ENCODE measurements at regions not wholly inside any gene's neighbourhood (a gene's known extent, or its start where the extent isn't known, plus 50 kb on each side); places are given as distances from the start of the nearest gene placed in this dataset.

DNA sequence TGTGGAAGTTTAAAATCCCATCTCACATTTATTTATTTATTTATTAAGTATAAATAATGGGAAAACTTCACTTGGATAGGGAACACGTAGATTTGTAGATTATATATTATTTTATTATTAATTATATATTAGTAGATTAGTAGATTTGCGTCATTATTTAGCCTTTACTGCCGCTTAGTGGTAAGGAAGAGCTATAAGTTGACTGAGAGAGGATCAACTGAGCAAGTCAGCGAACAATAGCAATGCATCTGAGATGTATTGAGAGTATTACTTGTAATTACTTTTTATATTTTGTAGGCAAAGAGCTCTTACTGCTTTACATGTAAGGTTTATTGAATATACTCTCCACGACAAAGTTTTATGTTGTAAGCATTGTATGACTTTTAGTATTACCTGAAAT, 244.5 kb upstream of the ANKRD30A start:
- FAIRE-seq (no peak), DNase-seq (ENCODE audit: low read depth, low spot score) (no peak), ATAC-seq (0 out of 3 replicates have a peak, but pooled peaks have one; percentile 48)
- SMC1A ChIA-PET (ENCODE audit: uncharacterized antibody, unreplicated experiment) = interaction anchor here (1.2 to 2.9 kb wide), 2 partner anchors 1245 to 1247 kb away, joined by 5 to 33 read pairs; no protein-coding TSS in a partner anchor
- RAD21 ChIA-PET (ENCODE audit: unreplicated experiment) = interaction anchor here (1.1 to 2.0 kb wide), 7 partner anchors 8 to 1886 kb away, joined by 3 to 15 read pairs (median 3); no protein-coding TSS in a partner anchor
- H3K9me3 ChIP-seq (replicated peaks; ENCODE audit: control insufficient read depth, insufficient read depth, low read length) = no peaks in the 10 kb centered on the region
- no peaks in the 10 kb centered on the region for H3K4me1 ChIP-seq (ENCODE audit: control insufficient read depth, insufficient read depth, low read length)
- H3K9ac ChIP-seq (ENCODE audit: control insufficient read depth, insufficient read depth, low read length) = no peak overlapping the region
- no peaks in the 10 kb centered on the region for H3K36me3 ChIP-seq (ENCODE audit: control insufficient read depth in 2 of 2, insufficient read depth in 2 of 2, low read length in 1 of 2)
- POLR2A ChIA-PET = interaction anchor here (0.6 kb wide), 2 partner anchors 496 to 549 kb away, joined by 4 read pairs; no protein-coding TSS in a partner anchor
- intact Hi-C loops (cut with micrococcal nuclease; ENCODE audit: unreplicated experiment) = loop anchor here (2.0 to 10.0 kb wide), 3 partner anchors 1246 to 1484 kb away; no protein-coding TSS in a partner anchor
- no peaks in the 10 kb centered on the region for H4K20me1 ChIP-seq (ENCODE audit: control insufficient read depth, insufficient read depth)
- CTCF ChIA-PET = interaction anchor here (0.6 to 3.0 kb wide), 15 partner anchors 8 to 1886 kb away, joined by 3 to 59 read pairs (median 4); no protein-coding TSS in a partner anchor
- no peak overlapping the region for H3K4me3 ChIP-seq
- in situ Hi-C loops (cut with MboI) = loop anchor here (5.0 to 25.0 kb wide), 5 partner anchors 1056 to 1756 kb away; partner anchors contain the start of gene CREM
- no TSS peak for BruUV-seq (replicated peaks)
- H3K4me2 ChIP-seq (ENCODE audit: control insufficient read depth, insufficient read depth) = no peak overlapping the region
- H2AFZ ChIP-seq (ENCODE audit: control insufficient read depth, low read depth, low read length) = no peak overlapping the region
- WGBS (ENCODE audit: insufficient coverage, insufficient replicate concordance, low lambda C conversion rate, missing lambda C conversion rate) = 7% methylated on average over 5 of the region's 5 CpGs
- no peak overlapping the region for H3K27ac ChIP-seq (ENCODE audit: control insufficient read depth, insufficient read depth)
- no peaks in the 10 kb centered on the region for H3K79me2 ChIP-seq (ENCODE audit: control insufficient read depth, insufficient read depth, low read length)
- no peaks in the 10 kb centered on the region for H3K27me3 ChIP-seq (replicated peaks in 1 of 2; ENCODE audit: control insufficient read depth in 2 of 2, insufficient read depth in 2 of 2, low read length in 1 of 2)
- TF ChIP-seq, protein P1, sequence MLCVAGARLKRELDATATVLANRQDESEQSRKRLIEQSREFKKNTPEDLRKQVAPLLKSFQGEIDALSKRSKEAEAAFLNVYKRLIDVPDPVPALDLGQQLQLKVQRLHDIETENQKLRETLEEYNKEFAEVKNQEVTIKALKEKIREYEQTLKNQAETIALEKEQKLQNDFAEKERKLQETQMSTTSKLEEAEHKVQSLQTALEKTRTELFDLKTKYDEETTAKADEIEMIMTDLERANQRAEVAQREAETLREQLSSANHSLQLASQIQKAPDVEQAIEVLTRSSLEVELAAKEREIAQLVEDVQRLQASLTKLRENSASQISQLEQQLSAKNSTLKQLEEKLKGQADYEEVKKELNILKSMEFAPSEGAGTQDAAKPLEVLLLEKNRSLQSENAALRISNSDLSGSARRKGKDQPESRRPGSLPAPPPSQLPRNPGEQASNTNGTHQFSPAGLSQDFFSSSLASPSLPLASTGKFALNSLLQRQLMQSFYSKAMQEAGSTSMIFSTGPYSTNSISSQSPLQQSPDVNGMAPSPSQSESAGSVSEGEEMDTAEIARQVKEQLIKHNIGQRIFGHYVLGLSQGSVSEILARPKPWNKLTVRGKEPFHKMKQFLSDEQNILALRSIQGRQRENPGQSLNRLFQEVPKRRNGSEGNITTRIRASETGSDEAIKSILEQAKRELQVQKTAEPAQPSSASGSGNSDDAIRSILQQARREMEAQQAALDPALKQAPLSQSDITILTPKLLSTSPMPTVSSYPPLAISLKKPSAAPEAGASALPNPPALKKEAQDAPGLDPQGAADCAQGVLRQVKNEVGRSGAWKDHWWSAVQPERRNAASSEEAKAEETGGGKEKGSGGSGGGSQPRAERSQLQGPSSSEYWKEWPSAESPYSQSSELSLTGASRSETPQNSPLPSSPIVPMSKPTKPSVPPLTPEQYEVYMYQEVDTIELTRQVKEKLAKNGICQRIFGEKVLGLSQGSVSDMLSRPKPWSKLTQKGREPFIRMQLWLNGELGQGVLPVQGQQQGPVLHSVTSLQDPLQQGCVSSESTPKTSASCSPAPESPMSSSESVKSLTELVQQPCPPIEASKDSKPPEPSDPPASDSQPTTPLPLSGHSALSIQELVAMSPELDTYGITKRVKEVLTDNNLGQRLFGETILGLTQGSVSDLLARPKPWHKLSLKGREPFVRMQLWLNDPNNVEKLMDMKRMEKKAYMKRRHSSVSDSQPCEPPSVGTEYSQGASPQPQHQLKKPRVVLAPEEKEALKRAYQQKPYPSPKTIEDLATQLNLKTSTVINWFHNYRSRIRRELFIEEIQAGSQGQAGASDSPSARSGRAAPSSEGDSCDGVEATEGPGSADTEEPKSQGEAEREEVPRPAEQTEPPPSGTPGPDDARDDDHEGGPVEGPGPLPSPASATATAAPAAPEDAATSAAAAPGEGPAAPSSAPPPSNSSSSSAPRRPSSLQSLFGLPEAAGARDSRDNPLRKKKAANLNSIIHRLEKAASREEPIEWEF (IDR thresholded peaks at IDR 0.05; ENCODE audit: insufficient replicate concordance, low read depth, low read length) = no peak
- no peak for TF ChIP-seq ZSCAN29 (IDR thresholded peaks at IDR 0.05)
- TF ChIP-seq MYC (IDR thresholded peaks at IDR 0.05; ENCODE audit: insufficient read depth, insufficient read length, insufficient replicate concordance, low read length, severe bottlenecking) = no peak
- TF ChIP-seq, protein P2, sequence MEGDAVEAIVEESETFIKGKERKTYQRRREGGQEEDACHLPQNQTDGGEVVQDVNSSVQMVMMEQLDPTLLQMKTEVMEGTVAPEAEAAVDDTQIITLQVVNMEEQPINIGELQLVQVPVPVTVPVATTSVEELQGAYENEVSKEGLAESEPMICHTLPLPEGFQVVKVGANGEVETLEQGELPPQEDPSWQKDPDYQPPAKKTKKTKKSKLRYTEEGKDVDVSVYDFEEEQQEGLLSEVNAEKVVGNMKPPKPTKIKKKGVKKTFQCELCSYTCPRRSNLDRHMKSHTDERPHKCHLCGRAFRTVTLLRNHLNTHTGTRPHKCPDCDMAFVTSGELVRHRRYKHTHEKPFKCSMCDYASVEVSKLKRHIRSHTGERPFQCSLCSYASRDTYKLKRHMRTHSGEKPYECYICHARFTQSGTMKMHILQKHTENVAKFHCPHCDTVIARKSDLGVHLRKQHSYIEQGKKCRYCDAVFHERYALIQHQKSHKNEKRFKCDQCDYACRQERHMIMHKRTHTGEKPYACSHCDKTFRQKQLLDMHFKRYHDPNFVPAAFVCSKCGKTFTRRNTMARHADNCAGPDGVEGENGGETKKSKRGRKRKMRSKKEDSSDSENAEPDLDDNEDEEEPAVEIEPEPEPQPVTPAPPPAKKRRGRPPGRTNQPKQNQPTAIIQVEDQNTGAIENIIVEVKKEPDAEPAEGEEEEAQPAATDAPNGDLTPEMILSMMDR (IDR thresholded peaks at IDR 0.05 in 2 of 3, conservative IDR thresholded peaks at IDR 0.05 in 1 of 3; ENCODE audit: control insufficient read depth in 2 of 3, extremely low read depth in 1 of 3, insufficient read depth in 1 of 3, low read depth in 3 of 3, low read length in 3 of 3) = peak; percentile 39 to 54 (median 45); a peak in 5 of 6 replicates
- no peak for TF ChIP-seq MEF2B (IDR thresholded peaks at IDR 0.05; ENCODE audit: partially characterized antibody, poor library complexity, severe bottlenecking)
- TF ChIP-seq MTA2 (IDR thresholded peaks at IDR 0.05; ENCODE audit: low read depth) = no peak
- TF ChIP-seq, protein P3, sequence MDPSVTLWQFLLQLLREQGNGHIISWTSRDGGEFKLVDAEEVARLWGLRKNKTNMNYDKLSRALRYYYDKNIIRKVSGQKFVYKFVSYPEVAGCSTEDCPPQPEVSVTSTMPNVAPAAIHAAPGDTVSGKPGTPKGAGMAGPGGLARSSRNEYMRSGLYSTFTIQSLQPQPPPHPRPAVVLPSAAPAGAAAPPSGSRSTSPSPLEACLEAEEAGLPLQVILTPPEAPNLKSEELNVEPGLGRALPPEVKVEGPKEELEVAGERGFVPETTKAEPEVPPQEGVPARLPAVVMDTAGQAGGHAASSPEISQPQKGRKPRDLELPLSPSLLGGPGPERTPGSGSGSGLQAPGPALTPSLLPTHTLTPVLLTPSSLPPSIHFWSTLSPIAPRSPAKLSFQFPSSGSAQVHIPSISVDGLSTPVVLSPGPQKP (IDR thresholded peaks at IDR 0.05; ENCODE audit: low read depth, low read length) = no peak
- TF ChIP-seq RAD51 (IDR thresholded peaks at IDR 0.05) = no peak
- TF ChIP-seq CBFB (IDR thresholded peaks at IDR 0.05; ENCODE audit: low read depth) = no peak
- TF ChIP-seq SMAD5 (IDR thresholded peaks at IDR 0.05; ENCODE audit: low read depth) = no peak
- TF ChIP-seq SMC3 (IDR thresholded peaks at IDR 0.05; ENCODE audit: borderline replicate concordance, low read length) = peak; percentile 52; the same call in 1 of the 2 replicates
- TF ChIP-seq SIX5 (IDR thresholded peaks at IDR 0.05; ENCODE audit: low read depth, low read length, severe bottlenecking) = no peak
- no peak for TF ChIP-seq BCL11A (IDR thresholded peaks at IDR 0.05; ENCODE audit: low read depth, low read length)
- TF ChIP-seq RAD21 (IDR thresholded peaks at IDR 0.05; ENCODE audit: insufficient read depth, low read depth, low read length) = peak; percentile 64
- TF ChIP-seq PAX5 (IDR thresholded peaks at IDR 0.05; ENCODE audit: borderline replicate concordance, low read depth, low read length) = no peak
- no peak for TF ChIP-seq HCFC1 (IDR thresholded peaks at IDR 0.05; ENCODE audit: low read length)
- no peak for TF ChIP-seq STAT1 (conservative IDR thresholded peaks at IDR 0.05)
